ENCODE measurements at regions not wholly inside any gene's neighbourhood (a gene's known extent, or its start where the extent isn't known, plus 50 kb on each side); places are given as distances from the start of the nearest gene placed in this dataset.

DNA sequence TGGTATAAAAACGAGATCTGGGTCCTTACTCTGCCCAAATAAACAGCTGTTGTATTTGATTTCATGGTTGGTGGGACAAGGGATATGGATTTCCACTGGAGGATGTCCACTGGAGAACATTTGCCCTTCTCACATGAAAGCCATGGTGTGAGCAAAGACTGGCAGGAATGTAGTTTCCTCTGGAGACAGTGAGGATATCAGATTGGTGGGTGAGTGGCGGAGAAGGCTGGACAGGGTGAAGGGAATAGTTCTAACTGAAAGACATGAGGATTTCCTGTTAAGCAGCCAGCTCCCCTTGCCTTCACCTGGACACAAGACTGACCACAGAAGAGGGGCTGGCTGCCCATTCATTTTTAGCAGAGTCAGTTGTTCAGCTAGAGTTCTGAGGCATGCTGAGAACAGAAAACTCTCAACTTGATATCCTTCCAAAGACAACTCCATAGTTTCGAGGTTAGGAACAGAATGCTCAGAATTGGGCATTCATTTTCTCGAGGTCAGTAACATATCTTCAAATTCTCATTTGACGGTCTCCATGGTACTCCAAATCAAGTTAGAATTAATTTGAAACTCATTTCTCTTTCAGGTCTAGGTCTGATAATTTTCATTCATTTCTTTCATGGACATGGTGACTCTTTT lies 365.7 kb downstream of the LRIG3 start:
- Histone ChIP-seq H3K36me3 (ENCODE audit: control insufficient read depth, insufficient read depth, low read length) (no peaks in the 10 kb centered on the region), H3K9me3 (ENCODE audit: control insufficient read depth, insufficient read depth, low read depth, low read length) (no peaks in the 10 kb centered on the region), H3K27ac (ENCODE audit: low read length) (no peak overlapping the region), H3K4me1 (ENCODE audit: control insufficient read depth, insufficient read depth, low read length) (no peaks in the 10 kb centered on the region), H3K27me3 (ENCODE audit: control insufficient read depth, insufficient read depth, low read length) (no peaks in the 10 kb centered on the region), H3K4me3 (ENCODE audit: low read depth in 2 of 2, low read length in 2 of 2) (no peak overlapping the region)
- TF ChIP-seq, protein P1, sequence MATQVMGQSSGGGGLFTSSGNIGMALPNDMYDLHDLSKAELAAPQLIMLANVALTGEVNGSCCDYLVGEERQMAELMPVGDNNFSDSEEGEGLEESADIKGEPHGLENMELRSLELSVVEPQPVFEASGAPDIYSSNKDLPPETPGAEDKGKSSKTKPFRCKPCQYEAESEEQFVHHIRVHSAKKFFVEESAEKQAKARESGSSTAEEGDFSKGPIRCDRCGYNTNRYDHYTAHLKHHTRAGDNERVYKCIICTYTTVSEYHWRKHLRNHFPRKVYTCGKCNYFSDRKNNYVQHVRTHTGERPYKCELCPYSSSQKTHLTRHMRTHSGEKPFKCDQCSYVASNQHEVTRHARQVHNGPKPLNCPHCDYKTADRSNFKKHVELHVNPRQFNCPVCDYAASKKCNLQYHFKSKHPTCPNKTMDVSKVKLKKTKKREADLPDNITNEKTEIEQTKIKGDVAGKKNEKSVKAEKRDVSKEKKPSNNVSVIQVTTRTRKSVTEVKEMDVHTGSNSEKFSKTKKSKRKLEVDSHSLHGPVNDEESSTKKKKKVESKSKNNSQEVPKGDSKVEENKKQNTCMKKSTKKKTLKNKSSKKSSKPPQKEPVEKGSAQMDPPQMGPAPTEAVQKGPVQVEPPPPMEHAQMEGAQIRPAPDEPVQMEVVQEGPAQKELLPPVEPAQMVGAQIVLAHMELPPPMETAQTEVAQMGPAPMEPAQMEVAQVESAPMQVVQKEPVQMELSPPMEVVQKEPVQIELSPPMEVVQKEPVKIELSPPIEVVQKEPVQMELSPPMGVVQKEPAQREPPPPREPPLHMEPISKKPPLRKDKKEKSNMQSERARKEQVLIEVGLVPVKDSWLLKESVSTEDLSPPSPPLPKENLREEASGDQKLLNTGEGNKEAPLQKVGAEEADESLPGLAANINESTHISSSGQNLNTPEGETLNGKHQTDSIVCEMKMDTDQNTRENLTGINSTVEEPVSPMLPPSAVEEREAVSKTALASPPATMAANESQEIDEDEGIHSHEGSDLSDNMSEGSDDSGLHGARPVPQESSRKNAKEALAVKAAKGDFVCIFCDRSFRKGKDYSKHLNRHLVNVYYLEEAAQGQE (IDR thresholded peaks at IDR 0.05; ENCODE audit: insufficient read depth in 1 of 2, low read depth in 2 of 2, low read length in 1 of 2), result no peak
- DNase-seq (ENCODE audit: low read depth, low spot score) (no peak), ATAC-seq (no peak)
- ChIA-PET CTCF (no interaction called here), POLR2A (no interaction called here)
- intact Hi-C loops (cut with micrococcal nuclease; ENCODE audit: unreplicated experiment) (no loop called here), in situ Hi-C loops (cut with HindIII; ENCODE audit: low pct_unique_long_range_greater_than_20kb, low sequenced_read_pairs) (no loop called here)
- BruUV-seq (replicated peaks), result no TSS peak

GRCh38 chr12:58557171-58557570 lies 363.1 kb downstream of the LRIG3 start:
- intact Hi-C loops (cut with micrococcal nuclease; ENCODE audit: unreplicated experiment) (no loop called here), in situ Hi-C loops (cut with HindIII; ENCODE audit: low pct_unique_long_range_greater_than_20kb, low sequenced_read_pairs) (no loop called here)
- TF ChIP-seq, protein P1 (IDR thresholded peaks at IDR 0.05; ENCODE audit: insufficient read depth in 1 of 2, low read depth in 2 of 2, low read length in 1 of 2), result no peak
- TF ChIP-seq TCF7L2 (IDR thresholded peaks at IDR 0.05; ENCODE audit: low read depth, low read length) (no peak), SIN3A (IDR thresholded peaks at IDR 0.05; ENCODE audit: borderline replicate concordance, insufficient read depth, low read depth, low read length) (no peak), CTCF (IDR thresholded peaks at IDR 0.05) (no peak), POLR2AphosphoS5 (IDR thresholded peaks at IDR 0.05; ENCODE audit: low read depth, low read length) (no peak)
- Histone ChIP-seq H3K9me3 (ENCODE audit: control insufficient read depth, insufficient read depth, low read depth, low read length) (no peaks in the 10 kb centered on the region), H3K27ac (ENCODE audit: low read length) (no peak overlapping the region), H3K36me3 (ENCODE audit: control insufficient read depth, insufficient read depth, low read length) (no peaks in the 10 kb centered on the region), H3K4me1 (ENCODE audit: control insufficient read depth, insufficient read depth, low read length) (no peaks in the 10 kb centered on the region), H3K4me3 (ENCODE audit: low read depth in 2 of 2, low read length in 2 of 2) (no peak overlapping the region), H3K27me3 (ENCODE audit: control insufficient read depth, insufficient read depth, low read length) (no peaks in the 10 kb centered on the region)
- CTCF ChIA-PET, result no interaction called here
- POLR2A ChIA-PET, result no interaction called here
- BruUV-seq (replicated peaks), result no TSS peak
- DNase-seq (ENCODE audit: low read depth, low spot score) (no peak), ATAC-seq (no peak)

All from Panc1 (cell line).